ENCODE measurements at regions not wholly inside any gene's neighbourhood (a gene's known extent, or its start where the extent isn't known, plus 50 kb on each side); places are given as distances from the start of the nearest gene placed in this dataset.

DNA sequence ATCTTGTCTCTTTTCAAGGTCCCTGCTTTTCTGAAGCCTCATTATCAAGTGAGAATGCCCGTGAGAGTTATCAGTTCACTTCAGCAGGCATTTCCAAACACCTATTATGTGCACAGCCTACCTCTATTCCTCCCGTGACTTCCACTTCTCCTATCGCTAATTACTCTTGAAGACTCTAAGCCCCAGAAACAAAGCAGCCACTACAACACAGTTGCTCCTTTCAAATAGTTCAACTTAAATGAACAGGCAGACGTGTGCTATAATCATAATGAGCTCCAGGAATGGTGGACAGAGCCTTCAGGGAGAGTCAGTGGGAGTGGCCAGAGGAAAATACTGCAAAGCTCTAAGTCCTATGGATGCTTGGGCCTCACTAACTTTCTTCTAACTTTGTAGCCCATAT, 159.0 kb downstream of the RDH14 start:
- no peak overlapping the region for H3K27ac ChIP-seq
- H3K4me1 ChIP-seq (ENCODE audit: insufficient read depth): no peaks in the 10 kb centered on the region
- no peaks in the 10 kb centered on the region for H3K27me3 ChIP-seq
- TF ChIP-seq EP300 (IDR thresholded peaks at IDR 0.05) (no peak), POLR2A (IDR thresholded peaks at IDR 0.05) (no peak)
- TF ChIP-seq, protein P1, sequence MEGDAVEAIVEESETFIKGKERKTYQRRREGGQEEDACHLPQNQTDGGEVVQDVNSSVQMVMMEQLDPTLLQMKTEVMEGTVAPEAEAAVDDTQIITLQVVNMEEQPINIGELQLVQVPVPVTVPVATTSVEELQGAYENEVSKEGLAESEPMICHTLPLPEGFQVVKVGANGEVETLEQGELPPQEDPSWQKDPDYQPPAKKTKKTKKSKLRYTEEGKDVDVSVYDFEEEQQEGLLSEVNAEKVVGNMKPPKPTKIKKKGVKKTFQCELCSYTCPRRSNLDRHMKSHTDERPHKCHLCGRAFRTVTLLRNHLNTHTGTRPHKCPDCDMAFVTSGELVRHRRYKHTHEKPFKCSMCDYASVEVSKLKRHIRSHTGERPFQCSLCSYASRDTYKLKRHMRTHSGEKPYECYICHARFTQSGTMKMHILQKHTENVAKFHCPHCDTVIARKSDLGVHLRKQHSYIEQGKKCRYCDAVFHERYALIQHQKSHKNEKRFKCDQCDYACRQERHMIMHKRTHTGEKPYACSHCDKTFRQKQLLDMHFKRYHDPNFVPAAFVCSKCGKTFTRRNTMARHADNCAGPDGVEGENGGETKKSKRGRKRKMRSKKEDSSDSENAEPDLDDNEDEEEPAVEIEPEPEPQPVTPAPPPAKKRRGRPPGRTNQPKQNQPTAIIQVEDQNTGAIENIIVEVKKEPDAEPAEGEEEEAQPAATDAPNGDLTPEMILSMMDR (IDR thresholded peaks at IDR 0.05): no peak
- no peaks in the 10 kb centered on the region for H3K9me3 ChIP-seq
- 71 to 78% (median 78%) methylated on average over 4 of the region's 4 CpGs for WGBS, 3 donors
- intact Hi-C loops (cut with DNase I): no loop called here
- no peaks in the 10 kb centered on the region for H3K36me3 ChIP-seq
- DNase-seq: no peak
- no peak overlapping the region for H3K4me3 ChIP-seq

DNA sequence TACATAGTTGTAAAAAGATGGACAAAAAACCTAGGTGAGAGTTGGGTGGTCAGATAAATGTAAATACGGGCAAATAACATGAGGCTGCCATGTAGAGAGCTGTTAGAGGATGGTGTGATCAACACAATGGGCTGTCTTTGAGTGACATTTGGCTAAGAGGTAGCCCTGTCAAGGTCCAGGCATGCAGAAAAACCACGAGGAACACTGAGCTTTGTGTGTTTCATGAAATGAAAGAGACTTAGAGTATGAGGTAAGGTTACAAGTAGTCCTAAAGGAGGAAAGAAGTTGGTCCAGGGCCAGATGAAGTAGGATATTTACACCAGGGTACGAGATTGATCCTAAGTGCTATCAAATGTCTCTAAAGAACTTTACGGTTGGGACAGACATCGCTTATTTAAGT, 160.9 kb downstream of the RDH14 start:
- DNase-seq: no peak
- Histone ChIP-seq H3K4me3 (no peak overlapping the region), H3K36me3 (no peaks in the 10 kb centered on the region), H3K4me1 (ENCODE audit: insufficient read depth) (no peaks in the 10 kb centered on the region), H3K27ac (no peak overlapping the region), H3K27me3 (no peaks in the 10 kb centered on the region), H3K9me3 (no peaks in the 10 kb centered on the region)
- 92 to 95% (median 95%) methylated on average over 5 of the region's 5 CpGs for WGBS, 3 donors
- intact Hi-C loops (cut with DNase I): no loop called here
- no peak for TF ChIP-seq POLR2A (IDR thresholded peaks at IDR 0.05)
- no peak for TF ChIP-seq EP300 (IDR thresholded peaks at IDR 0.05)
- TF ChIP-seq, protein P1 (IDR thresholded peaks at IDR 0.05): no peak

DNA sequence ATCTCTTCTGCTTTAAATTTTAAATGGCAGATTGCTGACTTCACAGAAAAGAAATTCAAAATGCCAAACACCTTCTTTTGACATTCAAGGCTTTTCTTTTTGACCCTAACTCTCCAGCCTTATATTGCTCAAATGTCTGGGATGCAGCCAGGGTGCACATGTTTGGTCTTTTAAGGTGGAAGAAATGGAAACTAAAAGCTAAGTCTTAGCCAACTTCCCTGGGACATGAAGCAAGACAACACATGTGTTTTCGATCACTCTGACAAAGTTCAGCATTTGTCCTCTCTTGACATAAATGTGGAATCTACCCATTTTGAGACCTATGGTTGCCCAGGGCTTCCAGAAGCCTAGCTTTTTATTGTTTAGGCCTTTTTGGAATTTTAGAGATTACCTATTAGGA, 161.6 kb downstream of the RDH14 start:
- H3K4me3 ChIP-seq: no peak overlapping the region
- intact Hi-C loops (cut with DNase I): no loop called here
- 88 to 95% (median 90%) methylated on average over 1 of the region's 1 CpG for WGBS, 3 donors
- no peak for DNase-seq
- H3K27ac ChIP-seq: no peak overlapping the region
- H3K27me3 ChIP-seq: no peaks in the 10 kb centered on the region
- no peaks in the 10 kb centered on the region for H3K36me3 ChIP-seq
- TF ChIP-seq POLR2A (IDR thresholded peaks at IDR 0.05) (no peak), EP300 (IDR thresholded peaks at IDR 0.05) (no peak)
- TF ChIP-seq, protein P1 (IDR thresholded peaks at IDR 0.05): no peak
- H3K4me1 ChIP-seq (ENCODE audit: insufficient read depth): no peaks in the 10 kb centered on the region
- no peaks in the 10 kb centered on the region for H3K9me3 ChIP-seq

DNA sequence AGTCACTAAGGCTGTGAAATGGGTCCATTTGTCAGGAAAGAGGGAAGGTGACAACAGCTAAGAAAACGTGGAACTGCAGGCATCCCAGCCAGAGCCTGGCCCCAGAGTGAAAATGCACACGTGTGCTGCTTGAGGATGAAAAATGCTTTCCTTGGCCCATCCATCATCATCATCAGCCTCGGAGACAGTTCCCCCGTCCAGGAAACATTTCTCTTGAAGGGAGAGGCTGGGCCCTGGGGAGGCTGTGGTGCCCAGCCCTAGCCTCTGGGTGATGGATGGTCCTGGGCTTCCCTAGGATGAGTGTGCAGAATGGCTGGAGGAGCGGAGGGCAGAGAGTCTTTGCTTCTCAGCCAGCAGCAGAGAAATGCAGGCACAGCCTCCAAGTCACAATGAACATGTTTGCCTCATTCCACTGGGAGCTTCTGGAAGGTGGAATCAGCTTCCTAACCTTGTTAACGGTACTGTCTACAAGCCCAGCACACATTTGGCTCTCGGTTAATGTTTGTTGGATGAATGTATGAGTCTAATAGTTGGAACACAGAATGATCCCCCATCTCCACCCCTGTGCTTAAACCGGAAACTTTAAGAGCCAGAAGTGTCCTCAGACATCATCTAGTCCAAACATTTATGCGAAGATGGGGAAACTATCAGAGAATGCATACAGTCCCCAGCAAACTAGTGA, 164.0 kb downstream of the RDH14 start:
- Histone ChIP-seq H3K4me1 (ENCODE audit: insufficient read depth) (no peaks in the 10 kb centered on the region), H3K27me3 (no peaks in the 10 kb centered on the region), H3K4me3 (no peak overlapping the region), H3K9me3 (no peaks in the 10 kb centered on the region), H3K27ac (no peak overlapping the region), H3K36me3 (no peaks in the 10 kb centered on the region)
- WGBS, 3 donors: 74 to 83% (median 79%) methylated on average over 9 of the region's 9 CpGs
- DNase-seq: no peak
- intact Hi-C loops (cut with DNase I): no loop called here
- no peak for TF ChIP-seq EP300 (IDR thresholded peaks at IDR 0.05)

DNA sequence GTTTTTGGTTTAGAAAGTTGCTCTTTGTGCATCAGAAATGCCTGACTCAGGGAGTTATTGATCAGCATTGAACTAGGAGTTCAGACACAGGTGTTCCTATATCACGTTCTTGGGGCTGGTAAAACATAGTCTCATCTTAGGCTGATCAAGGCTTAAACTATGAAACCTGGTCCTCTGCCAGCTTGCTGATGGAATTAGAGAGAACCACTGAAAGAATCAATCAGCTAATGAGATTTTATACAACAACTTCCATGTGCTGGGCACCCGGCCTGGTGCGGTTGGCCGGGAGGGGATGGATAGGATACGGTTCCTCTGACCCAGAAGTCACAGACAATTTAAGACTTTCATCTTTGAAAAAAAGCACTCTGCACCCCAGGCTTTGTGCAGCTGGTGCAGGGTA, 164.9 kb downstream of the RDH14 start:
- TF ChIP-seq EP300 (IDR thresholded peaks at IDR 0.05) (no peak), POLR2A (IDR thresholded peaks at IDR 0.05) (no peak)
- TF ChIP-seq, protein P1 (IDR thresholded peaks at IDR 0.05): no peak
- H3K9me3 ChIP-seq: no peaks in the 10 kb centered on the region
- DNase-seq: no peak
- no peaks in the 10 kb centered on the region for H3K4me1 ChIP-seq (ENCODE audit: insufficient read depth)
- no peak overlapping the region for H3K27ac ChIP-seq
- H3K27me3 ChIP-seq: no peaks in the 10 kb centered on the region
- WGBS, 3 donors: 83 to 91% (median 91%) methylated on average over 5 of the region's 5 CpGs
- H3K4me3 ChIP-seq: no peak overlapping the region
- intact Hi-C loops (cut with DNase I): no loop called here
- H3K36me3 ChIP-seq: no peaks in the 10 kb centered on the region

Data from ovary (tissue), 7 donors.